ENCODE measurements at regions not wholly inside any gene's neighbourhood (a gene's known extent, or its start where the extent isn't known, plus 50 kb on each side); places are given as distances from the start of the nearest gene placed in this dataset.

- in situ Hi-C loops (cut with HindIII; ENCODE audit: extremely low pct_ligation_motif_present, low pct_unique_long_range_greater_than_20kb) (no loop called here), intact Hi-C loops (cut with micrococcal nuclease; ENCODE audit: unreplicated experiment) (no loop called here)
- DNase-seq (ENCODE audit: low spot score) (no peak), FAIRE-seq (no peak), ATAC-seq (no peak)
- Histone ChIP-seq H3K27ac (ENCODE audit: extremely low read length, insufficient read depth, low read length) (no peak overlapping the region), H3K79me2 (ENCODE audit: insufficient read depth, low read length) (no peaks in the 10 kb centered on the region), H3K4me1 (ENCODE audit: insufficient read depth, low read length) (peaks cover 24% of the 10 kb centered on the region), H2AFZ (ENCODE audit: low read length) (no peak overlapping the region), H3K4me2 (ENCODE audit: low read depth, low read length) (no peak overlapping the region), H3K27me3 (ENCODE audit: control insufficient read depth in 1 of 2, insufficient read depth in 2 of 2, low read length in 2 of 2) (no peaks in the 10 kb centered on the region), H3K9ac (ENCODE audit: insufficient read depth, low read depth, low read length) (no peak overlapping the region), H3K36me3 (replicated peaks in 1 of 2; ENCODE audit: control insufficient read depth in 1 of 2, insufficient read depth in 2 of 2, low read length in 2 of 2) (no peaks in the 10 kb centered on the region), H4K20me1 (ENCODE audit: insufficient read depth, low read length) (no peaks in the 10 kb centered on the region), H3K9me3 (ENCODE audit: low read length) (peaks cover 16% of the 10 kb centered on the region), H3K4me3 (replicated peaks in 1 of 3; ENCODE audit: insufficient read depth in 1 of 3, low read depth in 2 of 3, low read length in 3 of 3) (no peak overlapping the region)
- ChIA-PET POLR2A (no interaction called here), CTCF (ENCODE audit: low intra/inter-chr PET ratio, low total read pairs) (no interaction called here)
- 88% methylated on average over 4 of the region's 4 CpGs for WGBS (ENCODE audit: low lambda C conversion rate)
- BruUV-seq (replicated peaks): no TSS peak
- TF ChIP-seq ZNF777 (CRISPR knock-in tag; IDR thresholded peaks at IDR 0.05): no peak
- TF ChIP-seq ZFP82 (CRISPR knock-in tag; IDR thresholded peaks at IDR 0.05; ENCODE audit: borderline replicate concordance): no peak
- no peak for TF ChIP-seq THAP8 (CRISPR knock-in tag; IDR thresholded peaks at IDR 0.05; ENCODE audit: borderline replicate concordance)
- TF ChIP-seq ZNF503 (CRISPR knock-in tag; IDR thresholded peaks at IDR 0.05): no peak
- TF ChIP-seq ZMYM2 (CRISPR knock-in tag; IDR thresholded peaks at IDR 0.05): no peak
- no peak for TF ChIP-seq ZNF562 (CRISPR knock-in tag; IDR thresholded peaks at IDR 0.05; ENCODE audit: borderline replicate concordance)
- no peak for TF ChIP-seq E2F5 (CRISPR knock-in tag; conservative IDR thresholded peaks at IDR 0.05)
- TF ChIP-seq PCBP2 (optimal IDR thresholded peaks at IDR 0.05; ENCODE audit: low read depth, low read length, poor library complexity, severe bottlenecking): no peak
- TF ChIP-seq ZNF574 (CRISPR knock-in tag; IDR thresholded peaks at IDR 0.05): no peak
- no peak for TF ChIP-seq SRSF9 (IDR thresholded peaks at IDR 0.05; ENCODE audit: borderline replicate concordance, insufficient read depth, low read depth, low read length, poor library complexity, severe bottlenecking)
- TF ChIP-seq E2F1 (CRISPR knock-in tag; IDR thresholded peaks at IDR 0.05): no peak
- no peak for TF ChIP-seq ZNF615 (CRISPR knock-in tag; IDR thresholded peaks at IDR 0.05; ENCODE audit: borderline replicate concordance)
- no peak for TF ChIP-seq ZNF589 (CRISPR knock-in tag; conservative IDR thresholded peaks at IDR 0.05)
Measured at GRCh38 chr11:34816698-34817213, 99.4 kb downstream of the APIP start.
